Renal cortical epithelial cell (primary cell): ENCODE measurements at regions not wholly inside any gene's neighbourhood (a gene's known extent, or its start where the extent isn't known, plus 50 kb on each side); places are given as distances from the start of the nearest gene placed in this dataset.
"Not testable (repeated sequence)": the region's sequence is repeated elsewhere in the genome, so short reads cannot be mapped to it uniquely, and the experiment has no call there.

Experiments
- DNase-seq: peaks from one replicate; pipeline ENCODE4 v3.0.0-alpha.2; 2011; ENCODE audit warnings: low read depth

DNA sequence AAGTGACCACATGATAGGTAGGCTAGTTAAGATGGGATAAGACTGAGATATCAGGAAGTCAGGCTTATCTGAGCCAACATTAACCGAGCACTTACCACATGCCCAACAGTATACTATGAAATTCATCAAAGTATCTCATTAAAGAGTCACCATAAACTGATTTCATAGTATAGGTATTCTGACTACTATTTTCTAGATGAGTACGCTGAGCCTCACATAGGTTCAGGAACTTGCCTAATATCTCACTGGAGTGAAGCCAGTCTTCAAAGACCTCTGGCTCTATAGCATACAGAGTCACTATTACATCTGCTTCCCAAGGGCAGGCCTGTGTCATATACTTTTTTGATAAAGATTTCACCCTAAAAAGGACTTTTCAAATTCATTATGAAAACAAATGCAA lies 115.6 kb upstream of the NGF start:
- no peak for DNase-seq

DNA sequence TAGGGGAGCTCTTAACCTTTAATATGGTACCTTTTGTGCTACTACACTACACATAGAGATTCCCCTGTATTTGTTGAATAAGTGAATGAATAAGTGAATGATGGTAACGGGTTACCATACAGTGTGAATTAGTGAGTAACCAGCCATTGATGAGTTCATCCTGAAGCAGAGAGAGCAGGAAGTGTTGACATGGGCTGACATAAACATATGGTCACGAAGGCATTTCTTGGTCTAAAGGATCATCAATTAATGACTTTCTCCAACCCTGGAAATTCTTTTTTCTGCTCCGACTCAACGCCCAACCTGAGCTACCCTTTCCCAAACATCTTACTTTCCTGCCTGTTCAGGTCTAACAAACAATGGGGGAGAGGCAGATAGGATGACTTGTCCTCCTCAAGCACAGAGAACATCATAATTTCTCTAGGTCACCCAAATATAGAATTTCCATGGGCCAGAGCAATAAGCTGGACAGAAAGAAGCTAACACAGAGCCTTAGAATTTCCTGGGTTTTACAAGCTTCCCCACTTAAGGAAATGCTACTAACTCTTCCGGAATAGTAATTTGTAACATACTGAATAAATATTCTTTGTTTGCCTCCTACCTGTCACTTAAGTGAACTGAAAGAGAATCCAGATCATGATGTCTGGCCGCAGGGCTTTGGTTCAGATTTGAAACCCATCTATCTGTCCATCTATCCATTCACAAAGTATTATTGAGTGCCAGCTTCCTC lies 114.7 kb upstream of the NGF start:
- DNase-seq, result peak; percentile 24

DNA sequence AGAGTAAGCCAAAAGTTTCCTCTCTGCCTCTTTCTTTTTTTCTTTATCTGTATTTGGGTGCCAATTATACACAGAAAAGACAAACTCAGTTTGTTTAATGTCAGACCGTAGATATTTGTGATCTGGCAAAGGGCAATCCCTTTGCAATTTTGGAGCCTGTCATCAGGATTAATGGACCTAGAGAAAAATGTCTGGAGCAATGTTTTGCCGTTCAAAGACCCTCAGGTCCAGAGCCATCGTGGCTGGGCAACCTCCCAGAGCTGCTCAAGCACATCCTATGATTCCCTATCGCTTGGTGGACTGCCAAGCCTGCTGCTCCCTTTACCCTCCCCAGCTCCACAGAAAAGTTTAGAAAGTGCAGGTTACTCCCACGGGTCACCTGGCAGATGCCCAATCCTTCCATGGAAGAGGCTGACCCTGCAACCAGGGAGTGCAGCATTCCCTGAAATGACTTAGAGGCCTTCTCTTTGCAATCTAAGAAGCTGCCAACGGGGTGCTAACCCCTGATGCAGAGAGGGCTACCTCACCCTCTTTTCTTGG lies 112.5 kb upstream of the NGF start:
- peak; percentile 27 for DNase-seq

DNA sequence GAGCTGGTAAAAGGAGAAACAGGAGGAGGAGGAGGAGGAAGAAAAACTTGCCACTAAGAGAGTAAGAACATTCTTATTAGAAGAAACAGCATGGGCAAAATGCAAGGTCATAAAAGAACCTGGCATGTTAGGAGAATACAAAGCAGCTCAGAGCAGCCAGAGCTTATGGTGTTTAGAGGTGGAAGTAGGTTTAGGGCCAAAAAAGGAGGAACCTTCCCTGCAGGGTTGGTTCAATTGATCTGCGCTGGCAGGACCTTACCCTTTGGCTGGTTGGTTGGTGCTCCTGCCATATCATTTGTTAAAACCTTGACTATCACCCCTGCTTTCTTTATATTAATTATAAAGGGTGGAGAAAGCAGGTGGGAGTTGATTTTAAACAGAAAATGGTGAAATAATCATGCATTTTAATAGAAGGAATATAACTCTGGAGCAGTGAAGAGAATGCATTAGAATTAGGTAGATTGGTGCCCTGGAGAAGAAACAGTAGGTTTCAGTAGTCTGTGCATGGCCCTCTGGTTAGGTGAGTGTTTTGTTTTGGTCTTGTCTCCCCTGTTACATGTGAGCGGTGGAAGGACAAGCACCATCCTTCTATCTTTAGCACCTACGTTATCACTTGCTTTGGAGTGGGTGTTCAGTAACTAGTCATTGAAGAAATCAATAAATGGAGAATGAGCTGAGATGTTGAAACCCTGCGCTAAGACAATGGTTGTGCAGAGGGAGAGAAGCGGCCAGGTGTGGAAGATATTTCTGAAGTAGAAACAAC lies 110.4 kb upstream of the NGF start:
- DNase-seq, result no peak

DNA sequence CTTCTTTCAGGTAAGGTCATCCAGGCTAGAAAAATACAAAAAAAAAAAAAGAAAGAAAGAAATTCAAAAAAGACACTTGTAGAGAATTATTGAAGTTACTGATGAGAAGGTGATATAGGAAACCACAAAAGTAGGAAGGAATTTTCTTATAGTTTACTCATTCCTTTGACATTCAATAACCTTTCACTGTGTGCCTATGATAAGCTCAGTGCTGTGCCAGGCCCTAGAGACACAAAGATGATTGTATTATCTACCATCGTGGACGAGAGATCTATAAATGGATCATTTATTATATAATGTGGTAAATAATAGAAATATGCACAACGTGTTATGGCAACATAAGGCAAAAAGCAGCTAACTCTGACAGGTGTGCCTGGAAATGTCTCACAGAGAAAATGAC lies 109.6 kb upstream of the NGF start:
- no peak for DNase-seq

DNA sequence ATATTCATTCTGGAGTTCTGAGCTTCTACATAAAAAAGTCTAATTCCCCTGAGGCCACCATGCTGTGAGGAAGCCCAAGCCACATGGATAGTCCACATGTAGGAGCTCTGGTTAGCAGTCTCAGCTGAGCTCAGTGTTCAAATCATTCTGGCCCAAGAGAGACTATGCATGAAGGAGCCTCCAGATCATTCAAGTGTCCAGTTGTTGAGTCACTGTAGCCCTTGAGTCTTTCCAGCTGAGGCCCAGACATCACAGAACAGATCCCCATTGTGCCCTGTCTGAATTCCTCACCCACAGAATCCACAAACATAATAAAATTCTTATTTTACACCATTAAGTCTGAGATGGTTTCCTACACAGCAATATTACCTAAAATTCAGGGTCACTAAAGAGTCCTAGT lies 107.0 kb upstream of the NGF start:
- DNase-seq, result no peak

DNA sequence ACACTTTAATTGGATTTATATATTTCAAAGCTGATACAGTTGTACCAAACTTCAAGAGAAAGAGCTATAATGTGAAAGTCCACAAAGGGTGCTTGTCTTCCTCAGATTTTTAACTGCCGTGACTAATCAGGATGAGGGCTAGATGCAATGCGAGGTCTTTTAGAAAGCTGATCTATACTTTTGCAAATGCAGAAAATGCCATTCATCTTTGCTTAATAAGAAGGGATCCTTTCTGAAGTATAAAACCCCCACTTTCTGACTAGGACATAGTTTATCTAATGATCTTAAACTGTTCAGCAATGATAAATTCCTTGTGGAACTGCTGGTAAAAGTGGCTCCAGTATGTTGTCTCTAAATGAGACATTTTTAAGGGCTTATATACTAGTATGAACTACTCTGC lies 102.7 kb upstream of the NGF start:
- no peak for DNase-seq

DNA sequence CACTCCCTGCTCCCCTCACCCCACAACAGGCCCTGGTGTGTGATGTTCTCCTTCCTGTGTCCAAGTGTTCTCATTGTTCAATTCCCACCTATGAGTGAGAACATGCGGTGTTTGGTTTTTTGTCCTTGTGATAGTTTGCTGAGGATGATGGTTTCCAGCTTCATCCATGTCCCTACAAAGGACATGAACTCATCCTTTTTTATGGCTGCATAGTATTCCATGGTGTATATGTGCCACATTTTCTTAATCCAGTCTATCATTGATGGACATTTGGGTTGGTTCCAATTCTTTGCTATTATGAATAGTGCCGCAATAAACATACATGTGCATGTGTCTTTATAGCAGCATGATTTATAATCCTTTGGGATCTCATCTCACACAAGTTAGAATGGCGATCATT lies 101.5 kb upstream of the NGF start:
- DNase-seq, result not testable (repeated sequence)

DNA sequence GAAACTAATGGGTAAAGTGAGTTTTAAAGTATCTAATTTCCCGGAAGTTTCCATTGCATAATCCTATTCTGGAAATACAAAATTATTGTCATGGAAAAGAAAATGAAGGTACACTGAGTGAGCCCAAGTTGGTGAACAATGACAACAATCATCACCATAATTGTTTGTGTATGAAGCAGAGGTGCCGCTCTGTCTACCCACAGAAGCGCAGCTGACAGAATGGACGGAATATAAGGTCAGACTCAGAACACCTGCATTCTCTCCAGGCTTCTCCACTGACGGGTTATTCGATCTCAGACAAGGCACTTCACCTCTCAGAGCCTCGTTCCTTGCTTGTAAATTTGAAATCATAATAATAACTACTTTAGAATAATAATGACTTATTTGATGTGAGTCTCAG lies 99.1 kb upstream of the NGF start:
- DNase-seq, result no peak

DNA sequence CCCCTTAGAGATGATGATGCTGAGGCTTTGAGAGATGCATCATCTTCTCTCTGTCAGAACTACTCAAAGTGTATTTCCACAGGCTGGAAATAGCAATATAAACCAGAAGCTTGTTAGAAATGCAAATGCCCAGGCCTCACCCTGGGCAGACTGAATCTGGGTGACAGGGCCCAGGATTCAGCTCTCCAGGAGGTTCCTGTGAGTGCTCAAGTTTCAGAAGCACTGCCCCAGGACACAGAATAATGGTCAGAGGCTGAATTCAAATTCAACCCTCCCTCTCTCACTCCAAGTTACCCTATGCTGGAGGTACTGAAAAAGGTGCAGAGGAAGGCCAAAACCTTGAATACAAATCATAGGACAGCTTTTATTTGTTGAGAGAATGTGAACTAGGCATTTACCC lies 98.5 kb upstream of the NGF start:
- DNase-seq, result no peak

DNA sequence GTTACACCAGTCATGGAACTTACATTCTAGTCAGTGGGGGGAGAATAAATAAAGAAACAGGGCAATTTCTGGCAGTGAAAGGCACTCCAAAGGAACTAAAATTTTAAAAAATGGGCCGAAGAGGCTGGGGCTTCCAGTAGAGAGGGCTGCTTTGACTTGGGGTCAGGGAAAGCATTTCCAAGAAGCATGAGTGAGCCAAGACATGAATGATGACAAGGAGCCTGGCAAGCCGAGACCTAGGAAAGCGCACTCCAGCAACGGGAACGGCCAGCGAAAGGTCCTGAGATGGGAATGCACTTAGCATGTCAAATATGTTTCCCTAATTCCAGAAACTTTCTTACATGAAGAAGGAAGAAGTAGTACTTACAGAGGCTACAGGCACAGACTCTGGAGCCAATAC lies 95.4 kb upstream of the NGF start:
- no peak for DNase-seq

DNA sequence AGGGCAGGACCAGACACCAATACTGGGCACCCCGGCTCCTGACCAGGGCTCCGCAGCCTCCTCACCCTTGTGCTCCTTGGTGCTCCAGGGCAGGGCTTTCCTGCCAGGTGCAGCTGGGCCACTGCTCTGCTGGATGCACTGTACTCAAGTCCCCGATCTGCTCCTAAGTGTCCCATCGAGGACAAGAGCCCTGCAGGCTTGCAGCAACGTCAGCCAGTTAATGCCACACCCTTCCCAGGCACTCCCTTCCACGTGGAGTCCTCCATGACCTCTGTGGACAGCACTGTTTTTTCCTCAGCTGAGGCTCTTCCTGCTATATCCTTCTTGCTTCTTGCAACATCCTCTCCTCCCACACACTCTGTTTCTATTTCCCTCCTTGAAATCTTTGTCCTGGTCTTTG lies 94.0 kb upstream of the NGF start:
- peak; percentile 68 for DNase-seq

DNA sequence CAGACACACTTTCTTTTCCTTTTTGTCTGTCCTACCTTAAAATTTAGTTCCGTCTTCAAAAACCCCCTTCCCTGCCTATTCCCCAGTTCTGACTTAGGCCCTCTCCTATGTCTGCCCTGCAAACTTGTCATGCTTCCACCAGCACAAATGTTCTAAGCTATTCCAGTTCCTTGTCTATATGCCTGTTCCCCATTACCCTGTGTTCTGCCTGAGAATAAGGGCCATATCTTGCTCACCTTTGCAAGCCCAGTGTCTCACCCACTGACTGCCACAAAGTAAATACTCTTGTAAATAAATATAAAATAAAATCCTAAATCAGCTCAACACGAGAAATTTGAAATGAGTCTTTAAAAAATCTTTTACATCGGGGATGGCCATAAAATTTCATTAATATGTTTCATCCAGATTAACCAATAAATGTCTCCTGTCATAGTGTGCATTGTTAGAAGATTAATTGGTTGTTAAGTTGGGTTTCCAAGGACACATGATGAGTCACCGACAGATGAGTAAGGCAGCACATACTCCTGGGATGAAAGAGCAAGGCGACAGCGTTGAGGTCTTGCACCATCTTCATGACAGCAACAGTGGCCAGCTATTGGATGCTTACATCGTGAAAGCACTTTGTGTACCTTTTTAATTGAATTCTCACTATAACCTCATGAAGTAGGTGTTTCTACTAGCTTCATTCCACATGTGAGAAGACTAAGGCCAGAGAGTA lies 92.6 kb upstream of the NGF start:
- peak; percentile 97 for DNase-seq

DNA sequence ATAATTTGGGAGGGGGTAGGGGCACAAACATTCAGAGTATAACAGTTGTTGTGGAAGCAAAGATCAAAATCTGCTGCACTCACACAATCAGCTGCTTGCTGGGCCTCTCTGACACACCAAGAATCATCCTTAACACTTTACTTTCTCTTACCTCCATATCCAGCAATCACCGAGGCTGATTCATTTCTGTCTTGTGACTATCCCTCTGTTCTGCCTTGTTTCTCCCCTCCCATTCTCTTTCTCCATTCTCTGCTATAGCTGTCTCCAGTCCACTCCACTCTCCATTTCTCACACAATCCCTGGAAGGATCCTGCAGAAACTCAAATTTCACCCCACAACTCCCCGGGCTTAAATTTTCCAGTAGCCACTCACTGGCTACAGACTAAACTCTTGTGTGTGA lies 91.8 kb upstream of the NGF start:
- DNase-seq, result peak; percentile 59

DNA sequence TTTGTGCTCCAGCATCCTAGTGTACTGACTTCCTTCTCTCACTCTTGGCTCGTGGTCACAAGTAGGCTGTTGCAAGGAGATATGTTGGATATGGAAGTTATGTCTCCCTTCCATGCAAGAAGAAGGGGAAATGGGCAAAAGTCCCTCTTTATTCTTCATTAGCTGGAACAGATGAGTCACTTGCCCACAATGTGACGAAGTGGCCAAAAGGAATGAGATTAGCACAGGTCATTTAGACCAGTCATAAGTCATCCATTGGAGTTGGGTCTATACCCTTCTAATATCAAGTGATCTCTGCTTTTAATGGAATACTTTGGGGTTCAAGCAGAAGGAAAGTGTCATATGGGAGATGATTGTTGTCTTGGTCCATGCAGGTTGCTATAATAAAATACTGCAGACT lies 91.2 kb upstream of the NGF start:
- peak; percentile 83 for DNase-seq

DNA sequence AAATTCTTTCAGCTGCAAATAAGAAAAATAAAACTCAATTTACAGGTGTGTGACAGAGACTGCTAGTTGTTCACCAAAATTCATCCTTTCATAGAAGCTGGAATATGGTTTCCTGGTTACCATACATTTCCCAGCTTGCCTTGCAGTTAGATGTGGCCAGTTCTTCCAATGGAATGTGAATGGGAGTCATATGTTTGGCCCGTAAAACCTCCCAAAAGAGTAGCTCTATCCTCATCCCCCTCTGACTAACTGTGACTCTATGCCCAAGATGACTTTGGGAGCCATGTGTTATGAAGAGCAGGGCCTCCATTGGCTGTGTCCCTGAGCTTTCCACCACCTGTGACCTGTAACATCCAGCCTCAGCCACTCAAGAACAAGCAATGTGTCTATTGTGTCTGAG lies 90.6 kb upstream of the NGF start:
- no peak for DNase-seq

DNA sequence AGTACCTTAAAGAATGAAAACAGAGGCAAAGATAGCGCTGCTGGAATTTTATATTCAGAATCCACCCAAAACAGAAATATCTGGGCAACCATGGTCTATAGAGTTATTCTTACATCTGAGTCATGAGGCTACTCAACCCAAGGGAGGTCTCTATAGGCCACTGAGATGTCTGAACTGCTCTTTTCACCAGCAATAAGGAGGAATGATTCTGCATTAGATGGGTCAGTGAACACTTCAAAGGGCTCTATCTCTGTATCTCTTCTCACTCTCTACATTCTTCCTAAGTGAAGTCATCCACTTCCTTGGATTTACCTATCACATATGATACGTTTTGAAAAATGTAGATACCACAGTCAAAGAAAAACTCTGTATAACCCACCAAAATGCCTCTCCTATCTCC lies 90.2 kb upstream of the NGF start:
- DNase-seq, result peak; percentile 19

DNA sequence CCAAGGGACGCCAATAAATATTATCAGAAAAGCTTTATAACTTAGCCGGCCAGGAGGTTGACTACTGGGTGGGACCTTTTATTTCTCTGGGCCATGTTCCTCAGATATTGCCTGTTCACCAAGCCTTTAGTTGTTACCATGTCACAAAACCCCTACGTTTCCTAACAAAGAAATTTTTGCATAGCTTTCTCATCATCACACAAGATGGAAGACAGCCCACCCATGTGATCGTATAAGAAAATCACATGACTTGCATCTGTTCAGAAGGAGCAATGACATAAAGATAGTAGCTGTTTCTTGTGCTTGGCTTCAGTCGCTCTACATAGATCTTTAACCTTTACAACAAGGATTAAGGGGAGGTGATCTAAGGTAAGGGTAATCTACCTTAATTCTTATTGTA lies 88.9 kb upstream of the NGF start:
- DNase-seq, result no peak

DNA sequence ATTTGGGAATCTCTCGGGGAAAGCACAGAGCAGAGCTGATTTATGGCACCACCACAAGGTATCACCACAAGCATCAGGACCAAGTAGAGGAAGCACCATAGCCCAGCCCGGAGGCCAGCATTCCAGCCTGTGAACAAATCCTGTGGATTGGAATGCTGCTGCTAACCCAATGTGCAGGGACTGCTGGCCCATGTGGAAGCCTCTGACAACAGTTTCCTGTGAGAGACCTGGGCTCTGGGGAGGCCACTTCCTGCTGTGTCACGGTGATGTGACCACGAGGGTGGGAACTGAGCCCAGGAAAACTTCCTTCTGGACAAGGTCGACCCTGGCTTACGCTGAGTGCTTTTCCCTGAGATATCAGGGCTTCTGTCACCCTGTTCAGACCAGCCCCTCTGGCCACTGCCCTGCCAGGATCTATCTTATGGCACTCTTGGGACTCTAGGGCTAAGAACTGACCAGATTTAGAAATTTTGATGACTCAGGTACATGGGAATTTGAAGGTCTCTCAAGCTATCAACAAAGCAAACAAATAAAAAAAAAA lies 88.3 kb upstream of the NGF start:
- peak; percentile 85 for DNase-seq

DNA sequence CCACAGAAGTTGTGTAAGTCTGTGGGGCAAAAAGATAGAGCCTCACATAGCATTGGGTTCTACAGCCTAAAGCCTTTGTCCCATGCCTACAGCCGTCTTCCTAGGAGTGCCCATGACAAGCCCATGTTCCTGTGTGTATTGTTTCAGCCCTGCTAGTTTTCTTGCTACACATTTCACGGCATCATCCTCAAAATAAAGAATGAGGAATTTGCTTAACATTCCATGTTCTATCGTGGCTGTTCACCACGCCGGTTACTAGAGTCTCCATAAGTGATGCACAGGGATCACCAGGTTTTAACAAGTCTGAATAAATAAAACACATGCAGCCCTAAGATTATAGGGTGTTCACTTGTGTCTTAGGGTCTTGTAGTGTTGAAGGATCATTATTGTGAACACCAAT lies 87.4 kb upstream of the NGF start:
- DNase-seq, result no peak

DNA sequence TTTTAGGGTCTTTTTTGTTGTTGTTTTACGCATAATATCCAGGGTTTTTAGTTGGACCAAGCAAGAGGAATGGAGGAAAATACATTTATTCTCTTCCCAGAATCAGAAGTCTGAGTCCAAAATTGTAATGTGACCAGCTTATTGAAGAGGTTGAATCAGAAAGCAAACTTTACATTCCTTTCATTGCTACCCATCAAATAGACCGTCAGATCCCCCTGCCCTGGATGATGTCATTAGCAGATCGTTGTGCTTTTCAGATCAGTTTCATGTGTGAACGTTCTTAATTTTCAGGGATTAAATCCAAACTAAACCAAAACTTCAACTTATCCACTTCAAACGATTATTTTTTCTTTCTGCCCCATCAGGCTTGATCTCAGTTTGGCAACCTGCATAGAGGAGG lies 85.7 kb upstream of the NGF start:
- no peak for DNase-seq

DNA sequence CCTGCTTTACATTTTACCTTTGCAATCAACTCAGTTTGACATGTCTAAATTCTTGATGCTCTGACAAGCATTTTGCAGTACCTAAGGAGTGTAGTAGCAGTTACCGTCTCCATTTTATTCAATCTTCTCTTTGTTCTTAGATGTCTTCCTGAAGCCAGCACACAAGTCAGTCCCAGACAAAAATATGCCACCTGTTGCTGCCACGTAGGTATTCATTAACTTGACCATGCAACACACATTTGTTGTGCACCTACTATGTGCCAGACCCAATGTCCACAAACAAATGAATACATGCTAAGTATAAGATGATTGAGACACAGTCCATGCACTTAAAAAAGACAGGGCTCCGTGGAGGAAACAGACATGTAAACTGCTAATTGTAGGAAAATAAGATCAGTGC lies 81.5 kb upstream of the NGF start:
- DNase-seq, result no peak

DNA sequence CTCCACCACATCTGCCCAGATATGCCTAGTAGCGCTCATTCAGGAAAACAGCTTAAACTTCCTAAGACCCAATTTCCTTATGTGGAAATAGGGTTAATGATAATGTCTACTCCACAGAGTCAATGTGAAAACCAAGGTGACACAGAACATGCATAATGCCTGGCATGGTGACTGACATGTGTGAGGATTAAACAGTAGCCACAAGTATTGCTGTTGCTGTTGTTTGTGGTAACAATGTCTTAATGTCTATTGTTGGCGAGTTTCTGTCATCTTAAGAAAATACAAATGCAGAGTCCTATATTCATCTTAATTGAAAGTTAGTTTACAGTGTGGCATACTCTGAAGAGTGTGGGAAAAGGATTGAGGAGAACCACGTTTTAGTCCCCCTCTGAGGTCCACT lies 75.6 kb upstream of the NGF start:
- DNase-seq, result peak; percentile 6
